CD14-positive monocyte (primary cell): ENCODE measurements at regions not wholly inside any gene's neighbourhood (a gene's known extent, or its start where the extent isn't known, plus 50 kb on each side); places are given as distances from the start of the nearest gene placed in this dataset.

Experiments
- DNase-seq, 3 donors: peaks; one replicate each; pipeline ENCODE4 v3.0.0-alpha.2; 2011 to 2022
- H2AFZ ChIP-seq: 2 replicates; pipeline ENCODE4 v1.6.0; 2012; ENCODE audit warnings: mild to moderate bottlenecking, low read depth, low read length, inconsistent platforms; ENCODE audit not compliant: insufficient read depth, poor library complexity, severe bottlenecking
- H3K27ac ChIP-seq, 2 donors: 1 replicate in 1 of 2; 2 replicates in 1 of 2; pipeline ENCODE4 v1.5.1; 2012 to 2013; ENCODE audit warnings: low read length in 2 of 2, control low read depth in 1 of 2, inconsistent platforms in 1 of 2, low read depth in 1 of 2, mild to moderate bottlenecking in 1 of 2
- H3K27me3 ChIP-seq, 2 donors: one replicate each; pipeline versions ENCODE4 v1.6.0 to v1.6.1; 2011 to 2013; ENCODE audit warnings: low read length in 2 of 2; ENCODE audit not compliant: control insufficient read depth in 2 of 2, insufficient read depth in 2 of 2
- H3K36me3 ChIP-seq, 2 donors: replicated peaks in 1 of 2; 1 replicate in 1 of 2; 2 replicates in 1 of 2; pipeline versions ENCODE4 v1.5.1 to v1.6.1; 2012 to 2013; ENCODE audit warnings: low read length in 2 of 2, control low read depth in 1 of 2, inconsistent platforms in 1 of 2, mild to moderate bottlenecking in 1 of 2; ENCODE audit not compliant: insufficient read depth in 2 of 2, control insufficient read depth in 1 of 2
- H3K4me1 ChIP-seq, 2 donors: 1 replicate in 1 of 2; 2 replicates in 1 of 2; pipeline versions ENCODE4 v1.5.1 to v1.6.1; 2012 to 2013; ENCODE audit warnings: low read length in 2 of 2, control low read depth in 1 of 2, inconsistent platforms in 1 of 2, mild to moderate bottlenecking in 1 of 2, moderate library complexity in 1 of 2; ENCODE audit not compliant: insufficient read depth in 2 of 2, control insufficient read depth in 1 of 2
- H3K4me2 ChIP-seq: replicated peaks from 2 replicates; pipeline ENCODE3; 2012; ENCODE audit warnings: low read length, moderate library complexity, mild to moderate bottlenecking; ENCODE audit not compliant: poor library complexity, severe bottlenecking; ENCODE audit errors: extremely low read depth
- H3K4me3 ChIP-seq, 3 experiments: fragments of 200-600 bp in 1 of 3; sonication (generic) in 1 of 3; replicated peaks in 1 of 3; 1 replicate in 2 of 3; 2 replicates in 1 of 3; pipeline ENCODE4 v1.5.1; 2011 to 2013; ENCODE audit warnings: low read length in 3 of 3, mild to moderate bottlenecking in 3 of 3, control low read depth in 2 of 3, low read depth in 2 of 3, inconsistent platforms in 1 of 3, moderate library complexity in 1 of 3
- H3K79me2 ChIP-seq: 2 replicates; pipeline ENCODE4 v1.6.0; 2012; ENCODE audit warnings: mild to moderate bottlenecking, control low read depth, inconsistent platforms, low read length, moderate library complexity; ENCODE audit not compliant: insufficient read depth
- H3K9ac ChIP-seq: 2 replicates; pipeline ENCODE4 v1.6.0; 2017; ENCODE audit warnings: low read length, mild to moderate bottlenecking; ENCODE audit not compliant: insufficient read depth, poor library complexity, severe bottlenecking
- H3K9me3 ChIP-seq, 2 donors: replicated peaks in 1 of 2; 1 replicate in 1 of 2; 2 replicates in 1 of 2; pipeline versions ENCODE4 v1.5.1 to v1.6.1; 2012 to 2013; ENCODE audit warnings: low read length in 2 of 2, control low read depth in 1 of 2; ENCODE audit not compliant: control insufficient read depth in 1 of 2, insufficient read depth in 1 of 2
- H4K20me1 ChIP-seq: 2 replicates; pipeline ENCODE4 v1.6.0; 2012; ENCODE audit warnings: mild to moderate bottlenecking, low read length, control low read depth, moderate library complexity; ENCODE audit not compliant: insufficient read depth
- H3K27ac Mint-ChIP-seq, 7 donors: one replicate each; pipeline ENCODE4 v1.8.0; 2020; ENCODE audit warnings: mild to moderate bottlenecking in 7 of 7, mixed read lengths in 7 of 7, moderate library complexity in 6 of 7, inconsistent platforms in 2 of 7
- H3K27me3 Mint-ChIP-seq, 3 donors: one replicate each; pipeline ENCODE4 v1.8.0; 2021 to 2022; ENCODE audit warnings: low read depth in 3 of 3, mild to moderate bottlenecking in 3 of 3, mixed read lengths in 3 of 3, moderate library complexity in 3 of 3, inconsistent platforms in 1 of 3
- H3K36me3 Mint-ChIP-seq, 2 donors: one replicate each; pipeline ENCODE4 v1.8.0; 2020; ENCODE audit warnings: mixed read lengths in 2 of 2, inconsistent platforms in 1 of 2, mild to moderate bottlenecking in 1 of 2
- H3K4me1 Mint-ChIP-seq: one replicate; pipeline ENCODE4 v1.8.0; 2020; ENCODE audit warnings: mild to moderate bottlenecking, mixed read lengths
- H3K4me3 Mint-ChIP-seq, 2 donors: one replicate each; pipeline ENCODE4 v1.8.0; 2020; ENCODE audit warnings: mild to moderate bottlenecking in 2 of 2, mixed read lengths in 2 of 2, moderate library complexity in 1 of 2
- H3K9me3 Mint-ChIP-seq, 7 donors: one replicate each; pipeline ENCODE4 v1.8.0; 2020 to 2022; ENCODE audit warnings: mixed read lengths in 7 of 7, mild to moderate bottlenecking in 6 of 7, moderate library complexity in 6 of 7, inconsistent platforms in 2 of 7
- WGBS: methylation state at CpG from one replicate; pipeline ENCODE4 v1.1.5; 2013; ENCODE audit warnings: missing lambda C conversion rate; ENCODE audit not compliant: insufficient coverage; 5-methylcytosine and 5-hydroxymethylcytosine counted together
- intact Hi-C, 2 donors: fragments of 100-400 bp; cut with micrococcal nuclease; formaldehyde crosslinking; loops; one replicate each; pipeline versions ENCODE4 v1.15.0 to v1.15.1; 2023
- TF ChIP-seq, protein P1 (sequence below): fragments of 200-600 bp; IDR thresholded peaks from one replicate; pipeline ENCODE4 v1.8.0; 2022; ENCODE audit warnings: antibody characterized with exemption, mild to moderate bottlenecking

DNA sequence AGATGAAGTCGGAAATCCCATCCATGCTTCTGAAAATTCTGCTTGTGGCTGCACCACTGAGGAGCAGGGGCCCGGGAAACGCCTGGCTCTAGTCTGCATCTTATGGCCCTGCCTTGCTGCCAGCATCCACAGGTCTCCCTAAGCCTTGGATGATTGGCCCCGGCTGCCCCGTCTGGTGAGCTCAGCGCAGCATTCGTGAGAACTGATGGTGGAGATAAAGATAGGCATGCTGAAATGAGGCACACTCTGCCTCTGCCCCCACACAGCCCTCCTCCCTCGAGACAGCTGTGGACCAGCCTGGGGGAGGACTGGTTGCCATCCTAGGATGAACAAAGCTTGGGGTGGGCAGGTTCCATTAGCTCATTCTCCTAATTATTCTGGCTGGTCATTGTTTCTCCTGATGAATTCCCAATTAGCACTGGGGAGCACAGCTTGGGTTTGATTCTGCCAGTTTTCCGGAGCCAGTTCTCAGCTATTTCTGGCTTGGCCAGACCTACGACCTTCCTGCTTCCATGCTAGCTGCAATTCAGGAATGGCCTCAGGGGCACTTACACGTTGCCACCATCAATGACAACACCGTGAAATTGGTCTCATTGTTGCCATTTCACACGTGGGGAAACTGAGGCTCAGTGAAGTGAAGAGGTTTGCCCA is 62.8 kb upstream of the CPEB4 start:
- no peaks in the 10 kb centered on the region for H4K20me1 ChIP-seq
- Mint-ChIP-seq H3K27ac (no peak overlapping the region), H3K9me3 (peaks cover 0 to 5% (median 1%) of the 10 kb centered on the region in 7 donors), H3K36me3 (no peaks in the 10 kb centered on the region), H3K4me1 (peaks cover 29% of the 10 kb centered on the region), H3K27me3 (no peaks in the 10 kb centered on the region), H3K4me3 (no peak overlapping the region)
- intact Hi-C loops = no loop called here
- TF ChIP-seq, protein P1, sequence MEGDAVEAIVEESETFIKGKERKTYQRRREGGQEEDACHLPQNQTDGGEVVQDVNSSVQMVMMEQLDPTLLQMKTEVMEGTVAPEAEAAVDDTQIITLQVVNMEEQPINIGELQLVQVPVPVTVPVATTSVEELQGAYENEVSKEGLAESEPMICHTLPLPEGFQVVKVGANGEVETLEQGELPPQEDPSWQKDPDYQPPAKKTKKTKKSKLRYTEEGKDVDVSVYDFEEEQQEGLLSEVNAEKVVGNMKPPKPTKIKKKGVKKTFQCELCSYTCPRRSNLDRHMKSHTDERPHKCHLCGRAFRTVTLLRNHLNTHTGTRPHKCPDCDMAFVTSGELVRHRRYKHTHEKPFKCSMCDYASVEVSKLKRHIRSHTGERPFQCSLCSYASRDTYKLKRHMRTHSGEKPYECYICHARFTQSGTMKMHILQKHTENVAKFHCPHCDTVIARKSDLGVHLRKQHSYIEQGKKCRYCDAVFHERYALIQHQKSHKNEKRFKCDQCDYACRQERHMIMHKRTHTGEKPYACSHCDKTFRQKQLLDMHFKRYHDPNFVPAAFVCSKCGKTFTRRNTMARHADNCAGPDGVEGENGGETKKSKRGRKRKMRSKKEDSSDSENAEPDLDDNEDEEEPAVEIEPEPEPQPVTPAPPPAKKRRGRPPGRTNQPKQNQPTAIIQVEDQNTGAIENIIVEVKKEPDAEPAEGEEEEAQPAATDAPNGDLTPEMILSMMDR = no peak
- 99% methylated on average over 7 of the region's 13 CpGs for WGBS
- no peak overlapping the region for H3K4me3 ChIP-seq
- peaks cover 21% of the 10 kb centered on the region in 2 donors for H3K4me1 ChIP-seq
- H3K27me3 ChIP-seq = no peaks in the 10 kb centered on the region
- no peaks in the 10 kb centered on the region for H3K79me2 ChIP-seq
- no peak overlapping the region for H3K9ac ChIP-seq
- no peaks in the 10 kb centered on the region for H3K36me3 ChIP-seq
- H2AFZ ChIP-seq = no peak overlapping the region
- H3K4me2 ChIP-seq = no peak overlapping the region
- H3K9me3 ChIP-seq = peaks cover 0 to 4% of the 10 kb centered on the region in 2 donors
- DNase-seq = no peak
- no peak overlapping the region for H3K27ac ChIP-seq

DNA sequence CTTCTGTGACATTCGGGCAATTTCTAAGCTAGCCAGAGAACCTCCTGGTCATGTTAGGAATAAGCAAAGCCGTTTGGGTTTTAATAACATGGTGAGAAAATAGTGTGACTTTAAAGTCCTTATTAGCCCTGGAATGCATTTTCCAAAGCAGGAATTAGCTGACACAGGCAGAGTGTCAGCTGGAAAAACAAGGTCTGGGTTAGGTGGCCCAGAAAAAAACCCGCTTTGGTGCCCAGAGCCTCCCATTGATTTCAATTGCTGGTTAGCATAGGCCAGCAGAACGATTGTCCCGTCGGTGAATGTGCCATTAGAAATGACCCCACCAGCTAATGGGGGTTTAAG is 62.1 kb upstream of the CPEB4 start:
- H3K4me2 ChIP-seq = no peak overlapping the region
- no peak overlapping the region for H3K9ac ChIP-seq
- H3K4me3 ChIP-seq = no peak overlapping the region
- no peak overlapping the region for H3K27ac ChIP-seq
- peaks cover 22 to 24% of the 10 kb centered on the region in 2 donors for H3K4me1 ChIP-seq
- no peaks in the 10 kb centered on the region for H4K20me1 ChIP-seq
- H3K36me3 ChIP-seq = no peaks in the 10 kb centered on the region
- intact Hi-C loops = no loop called here
- H2AFZ ChIP-seq = no peak overlapping the region
- Mint-ChIP-seq H3K4me3 (no peak overlapping the region), H3K9me3 (peaks cover 0 to 5% (median 1%) of the 10 kb centered on the region in 7 donors), H3K36me3 (no peaks in the 10 kb centered on the region), H3K27ac (no peak overlapping the region), H3K27me3 (no peaks in the 10 kb centered on the region), H3K4me1 (peaks cover 31% of the 10 kb centered on the region)
- H3K79me2 ChIP-seq = no peaks in the 10 kb centered on the region
- TF ChIP-seq, protein P1 = no peak
- DNase-seq = no peak
- WGBS = 100% methylated on average over 1 of the region's 6 CpGs
- no peaks in the 10 kb centered on the region for H3K27me3 ChIP-seq
- H3K9me3 ChIP-seq = peaks cover 0 to 4% of the 10 kb centered on the region in 2 donors
